Liver (tissue), 8 donors: ENCODE measurements at regions not wholly inside any gene's neighbourhood (a gene's known extent, or its start where the extent isn't known, plus 50 kb on each side); places are given as distances from the start of the nearest gene placed in this dataset.
A peak's percentile ranks its signal among the peaks of the same experiment; 100 is the strongest.

ENCODE experiments used
- DNase-seq: peaks from one replicate; pipeline ENCODE4 v3.0.0-alpha.2; 2017; ENCODE audit warnings: low spot score
- H3K27ac ChIP-seq, 2 donors: one replicate each; pipeline ENCODE4 v1.7.0; 2013; ENCODE audit warnings: inconsistent platforms in 2 of 2, low read length in 2 of 2, control low read depth in 1 of 2, low read depth in 1 of 2, mild to moderate bottlenecking in 1 of 2
- H3K27me3 ChIP-seq, 4 donors: one replicate each; pipeline versions ENCODE4 v1.6.1 to v1.7.0; 2013; ENCODE audit warnings: low read length in 3 of 4, inconsistent platforms in 1 of 4, mild to moderate bottlenecking in 1 of 4, moderate library complexity in 1 of 4; ENCODE audit not compliant: control insufficient read depth in 4 of 4, insufficient read depth in 4 of 4
- H3K36me3 ChIP-seq, 4 donors: one replicate each; pipeline versions ENCODE4 v1.6.1 to v1.7.0; 2013; ENCODE audit warnings: low read length in 3 of 4, mild to moderate bottlenecking in 3 of 4, low read depth in 1 of 4, moderate library complexity in 1 of 4; ENCODE audit not compliant: control insufficient read depth in 4 of 4, insufficient read depth in 3 of 4
- H3K4me1 ChIP-seq, 4 donors: one replicate each; pipeline versions ENCODE4 v1.6.1 to v1.7.0; 2013; ENCODE audit warnings: low read length in 3 of 4, mild to moderate bottlenecking in 3 of 4, moderate library complexity in 1 of 4; ENCODE audit not compliant: control insufficient read depth in 4 of 4, insufficient read depth in 4 of 4
- H3K4me3 ChIP-seq, 3 donors: one replicate each; pipeline versions ENCODE4 v1.6.1 to v1.7.0; 2013; ENCODE audit warnings: low read length in 3 of 3, control low read depth in 1 of 3, low read depth in 1 of 3, mild to moderate bottlenecking in 1 of 3
- H3K9ac ChIP-seq, 2 donors: one replicate each; pipeline ENCODE4 v1.7.0; 2013; ENCODE audit warnings: low read length in 2 of 2, mild to moderate bottlenecking in 2 of 2, moderate library complexity in 2 of 2, control low read depth in 1 of 2, low read depth in 1 of 2
- H3K9me3 ChIP-seq, 4 donors: one replicate each; pipeline versions ENCODE4 v1.6.1 to v1.7.0; 2013; ENCODE audit warnings: low read length in 3 of 4; ENCODE audit not compliant: control insufficient read depth in 4 of 4
- EGR1 ChIP-seq, 2 donors: IDR thresholded peaks; 2 replicates each; pipeline ENCODE4 v1.6.1; 2016 to 2018; ENCODE audit warnings: antibody characterized with exemption in 2 of 2, low read depth in 2 of 2
- FOXA1 ChIP-seq: IDR thresholded peaks from 2 replicates; pipeline ENCODE4 v1.6.1; 2016; ENCODE audit warnings: antibody characterized with exemption
- FOXA2 ChIP-seq: IDR thresholded peaks from 2 replicates; pipeline ENCODE4 v1.6.1; 2016; ENCODE audit warnings: antibody characterized with exemption
- GABPA ChIP-seq, 2 donors: IDR thresholded peaks in 1 of 2; conservative IDR thresholded peaks in 1 of 2; 2 replicates each; pipeline ENCODE4 v1.6.1; 2016; ENCODE audit warnings: antibody characterized with exemption in 2 of 2, mild to moderate bottlenecking in 1 of 2, moderate library complexity in 1 of 2
- HNF4A ChIP-seq, 2 donors: conservative IDR thresholded peaks; 2 replicates each; pipeline ENCODE4 v1.6.1; 2016; ENCODE audit warnings: antibody characterized with exemption in 2 of 2, mild to moderate bottlenecking in 2 of 2
- HNF4G ChIP-seq: IDR thresholded peaks from 2 replicates; pipeline ENCODE4 v1.6.1; 2016; ENCODE audit warnings: antibody characterized with exemption
- NR2F2 ChIP-seq: IDR thresholded peaks from 2 replicates; pipeline ENCODE4 v1.6.1; 2016; ENCODE audit warnings: antibody characterized with exemption
- RAD21 ChIP-seq, 2 donors: IDR thresholded peaks; 2 replicates each; pipeline ENCODE4 v1.6.1; 2016; ENCODE audit warnings: antibody characterized with exemption in 2 of 2, mild to moderate bottlenecking in 2 of 2
- RXRA ChIP-seq, 2 donors: IDR thresholded peaks; 2 replicates each; pipeline ENCODE4 v1.6.1; 2017 to 2018; ENCODE audit warnings: antibody characterized with exemption in 2 of 2, mild to moderate bottlenecking in 1 of 2
- SP1 ChIP-seq: IDR thresholded peaks from 2 replicates; pipeline ENCODE4 v1.6.1; 2018; ENCODE audit warnings: antibody characterized with exemption, mild to moderate bottlenecking
- TAF1 ChIP-seq: conservative IDR thresholded peaks from 2 replicates; pipeline ENCODE4 v1.6.1; 2016; ENCODE audit warnings: antibody characterized with exemption, mild to moderate bottlenecking
- YY1 ChIP-seq: IDR thresholded peaks from 2 replicates; pipeline ENCODE4 v1.6.1; 2016; ENCODE audit warnings: antibody characterized with exemption, mild to moderate bottlenecking
- WGBS: extraction: QIAGEN DNeasy Blood & Tissue Kit; methylation state at CpG from one replicate; pipeline ENCODE4 v1.1.7; 2013; 5-methylcytosine and 5-hydroxymethylcytosine counted together
- TF ChIP-seq, protein P1 (sequence below): IDR thresholded peaks from 2 replicates; pipeline ENCODE4 v1.6.1; 2016; ENCODE audit warnings: antibody characterized with exemption
- TF ChIP-seq, protein P2 (sequence below): fragments of 150-350 bp; IDR thresholded peaks from 2 replicates; pipeline ENCODE4 v1.5.1; 2017; ENCODE audit warnings: improper control_type of control experiment, low read depth, low read length; ENCODE audit not compliant: missing input control
- TF ChIP-seq, protein P3 (sequence below): IDR thresholded peaks from 2 replicates; pipeline ENCODE4 v1.6.1; 2016; ENCODE audit warnings: antibody characterized with exemption, mild to moderate bottlenecking
- TF ChIP-seq, protein P4 (sequence below): IDR thresholded peaks from 2 replicates; pipeline ENCODE4 v1.6.1; 2016; ENCODE audit warnings: antibody characterized with exemption
- TF ChIP-seq, protein P5 (sequence below): IDR thresholded peaks from 2 replicates; pipeline ENCODE4 v1.6.1; 2016; ENCODE audit warnings: antibody characterized with exemption
- donor health status: healthy.
- donor health status: healthy.
- donor health status: healthy.
- donor health status: healthy.
- donor health status: healthy.

DNA sequence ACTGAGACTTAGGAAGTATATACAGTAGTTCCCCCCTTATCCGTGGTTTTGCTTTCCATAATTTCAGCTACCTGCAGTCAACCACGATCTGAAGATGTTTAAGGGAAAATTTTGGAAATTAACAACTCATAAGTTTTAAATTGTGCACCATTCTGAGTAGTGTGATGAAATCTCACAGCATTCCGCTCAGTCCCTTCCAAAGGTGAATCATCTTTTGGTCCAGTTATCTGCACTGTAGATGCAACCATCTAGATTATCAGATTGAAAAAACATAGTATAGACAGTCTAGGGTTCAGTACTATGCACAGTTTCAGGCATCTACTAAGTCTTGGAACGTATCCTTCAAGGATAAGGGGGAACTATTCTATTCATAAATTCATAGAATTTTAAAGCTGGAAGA is 109.0 kb downstream of the ANXA3 start:
- H3K9ac ChIP-seq: no peak overlapping the region
- peaks cover 0 to 3% (median 1%) of the 10 kb centered on the region in 4 donors for H3K4me1 ChIP-seq
- no peaks in the 10 kb centered on the region for H3K9me3 ChIP-seq
- H3K27me3 ChIP-seq: no peaks in the 10 kb centered on the region
- no peak for DNase-seq
- H3K27ac ChIP-seq: no peak overlapping the region
- no peak overlapping the region for H3K4me3 ChIP-seq
- 89% methylated on average over 4 of the region's 4 CpGs for WGBS
- no peaks in the 10 kb centered on the region for H3K36me3 ChIP-seq
- TF ChIP-seq SP1: no peak

DNA sequence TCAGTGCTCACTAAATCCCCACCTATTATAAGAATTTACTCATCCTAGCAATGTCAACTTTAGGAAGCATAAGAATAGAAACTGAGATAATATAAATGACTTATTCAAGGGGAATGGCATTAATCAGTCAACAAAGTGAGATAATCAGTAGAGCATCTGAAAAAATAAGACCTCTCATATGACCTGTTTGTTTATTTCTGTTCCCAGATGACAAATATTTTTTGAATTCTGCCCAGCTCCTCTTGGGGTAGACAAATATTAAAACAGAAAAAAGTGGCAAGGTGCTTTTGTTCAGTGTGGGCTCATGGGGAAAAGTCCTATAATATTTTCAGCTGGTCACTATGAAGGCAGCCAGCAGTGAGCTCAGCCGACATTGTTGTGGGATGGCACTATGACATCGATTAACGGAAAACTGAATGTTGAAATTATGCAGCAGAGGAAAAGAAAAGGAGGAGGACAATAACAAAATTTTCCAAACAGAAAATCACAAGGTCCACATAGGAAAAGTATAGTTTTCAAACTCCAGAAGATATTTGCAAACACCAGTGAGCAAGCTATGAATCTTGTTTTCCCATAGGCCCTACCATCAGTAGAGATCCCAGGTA is 109.6 kb downstream of the ANXA3 start:
- WGBS: 87% methylated on average over 3 of the region's 3 CpGs
- TF ChIP-seq NR2F2 (no peak), TAF1 (no peak), SP1 (no peak), FOXA2 (no peak), YY1 (no peak), GABPA (IDR thresholded peaks at IDR 0.05 in 1 of 2, conservative IDR thresholded peaks at IDR 0.05 in 1 of 2) (no peak)
- TF ChIP-seq, protein P1, sequence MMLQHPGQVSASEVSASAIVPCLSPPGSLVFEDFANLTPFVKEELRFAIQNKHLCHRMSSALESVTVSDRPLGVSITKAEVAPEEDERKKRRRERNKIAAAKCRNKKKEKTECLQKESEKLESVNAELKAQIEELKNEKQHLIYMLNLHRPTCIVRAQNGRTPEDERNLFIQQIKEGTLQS: no peak
- TF ChIP-seq, protein P2, sequence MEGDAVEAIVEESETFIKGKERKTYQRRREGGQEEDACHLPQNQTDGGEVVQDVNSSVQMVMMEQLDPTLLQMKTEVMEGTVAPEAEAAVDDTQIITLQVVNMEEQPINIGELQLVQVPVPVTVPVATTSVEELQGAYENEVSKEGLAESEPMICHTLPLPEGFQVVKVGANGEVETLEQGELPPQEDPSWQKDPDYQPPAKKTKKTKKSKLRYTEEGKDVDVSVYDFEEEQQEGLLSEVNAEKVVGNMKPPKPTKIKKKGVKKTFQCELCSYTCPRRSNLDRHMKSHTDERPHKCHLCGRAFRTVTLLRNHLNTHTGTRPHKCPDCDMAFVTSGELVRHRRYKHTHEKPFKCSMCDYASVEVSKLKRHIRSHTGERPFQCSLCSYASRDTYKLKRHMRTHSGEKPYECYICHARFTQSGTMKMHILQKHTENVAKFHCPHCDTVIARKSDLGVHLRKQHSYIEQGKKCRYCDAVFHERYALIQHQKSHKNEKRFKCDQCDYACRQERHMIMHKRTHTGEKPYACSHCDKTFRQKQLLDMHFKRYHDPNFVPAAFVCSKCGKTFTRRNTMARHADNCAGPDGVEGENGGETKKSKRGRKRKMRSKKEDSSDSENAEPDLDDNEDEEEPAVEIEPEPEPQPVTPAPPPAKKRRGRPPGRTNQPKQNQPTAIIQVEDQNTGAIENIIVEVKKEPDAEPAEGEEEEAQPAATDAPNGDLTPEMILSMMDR: no peak
- TF ChIP-seq, protein P3, sequence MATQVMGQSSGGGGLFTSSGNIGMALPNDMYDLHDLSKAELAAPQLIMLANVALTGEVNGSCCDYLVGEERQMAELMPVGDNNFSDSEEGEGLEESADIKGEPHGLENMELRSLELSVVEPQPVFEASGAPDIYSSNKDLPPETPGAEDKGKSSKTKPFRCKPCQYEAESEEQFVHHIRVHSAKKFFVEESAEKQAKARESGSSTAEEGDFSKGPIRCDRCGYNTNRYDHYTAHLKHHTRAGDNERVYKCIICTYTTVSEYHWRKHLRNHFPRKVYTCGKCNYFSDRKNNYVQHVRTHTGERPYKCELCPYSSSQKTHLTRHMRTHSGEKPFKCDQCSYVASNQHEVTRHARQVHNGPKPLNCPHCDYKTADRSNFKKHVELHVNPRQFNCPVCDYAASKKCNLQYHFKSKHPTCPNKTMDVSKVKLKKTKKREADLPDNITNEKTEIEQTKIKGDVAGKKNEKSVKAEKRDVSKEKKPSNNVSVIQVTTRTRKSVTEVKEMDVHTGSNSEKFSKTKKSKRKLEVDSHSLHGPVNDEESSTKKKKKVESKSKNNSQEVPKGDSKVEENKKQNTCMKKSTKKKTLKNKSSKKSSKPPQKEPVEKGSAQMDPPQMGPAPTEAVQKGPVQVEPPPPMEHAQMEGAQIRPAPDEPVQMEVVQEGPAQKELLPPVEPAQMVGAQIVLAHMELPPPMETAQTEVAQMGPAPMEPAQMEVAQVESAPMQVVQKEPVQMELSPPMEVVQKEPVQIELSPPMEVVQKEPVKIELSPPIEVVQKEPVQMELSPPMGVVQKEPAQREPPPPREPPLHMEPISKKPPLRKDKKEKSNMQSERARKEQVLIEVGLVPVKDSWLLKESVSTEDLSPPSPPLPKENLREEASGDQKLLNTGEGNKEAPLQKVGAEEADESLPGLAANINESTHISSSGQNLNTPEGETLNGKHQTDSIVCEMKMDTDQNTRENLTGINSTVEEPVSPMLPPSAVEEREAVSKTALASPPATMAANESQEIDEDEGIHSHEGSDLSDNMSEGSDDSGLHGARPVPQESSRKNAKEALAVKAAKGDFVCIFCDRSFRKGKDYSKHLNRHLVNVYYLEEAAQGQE: no peak
- H3K27me3 ChIP-seq: no peaks in the 10 kb centered on the region
- no peaks in the 10 kb centered on the region for H3K36me3 ChIP-seq
- no peak overlapping the region for H3K4me3 ChIP-seq
- H3K4me1 ChIP-seq: peaks cover 0 to 3% (median 1%) of the 10 kb centered on the region in 4 donors
- no peaks in the 10 kb centered on the region for H3K9me3 ChIP-seq
- no peak overlapping the region for H3K9ac ChIP-seq
- peak overlapping the region in 1 of 2 donors; percentile 14 for H3K27ac ChIP-seq
- no peak for DNase-seq

DNA sequence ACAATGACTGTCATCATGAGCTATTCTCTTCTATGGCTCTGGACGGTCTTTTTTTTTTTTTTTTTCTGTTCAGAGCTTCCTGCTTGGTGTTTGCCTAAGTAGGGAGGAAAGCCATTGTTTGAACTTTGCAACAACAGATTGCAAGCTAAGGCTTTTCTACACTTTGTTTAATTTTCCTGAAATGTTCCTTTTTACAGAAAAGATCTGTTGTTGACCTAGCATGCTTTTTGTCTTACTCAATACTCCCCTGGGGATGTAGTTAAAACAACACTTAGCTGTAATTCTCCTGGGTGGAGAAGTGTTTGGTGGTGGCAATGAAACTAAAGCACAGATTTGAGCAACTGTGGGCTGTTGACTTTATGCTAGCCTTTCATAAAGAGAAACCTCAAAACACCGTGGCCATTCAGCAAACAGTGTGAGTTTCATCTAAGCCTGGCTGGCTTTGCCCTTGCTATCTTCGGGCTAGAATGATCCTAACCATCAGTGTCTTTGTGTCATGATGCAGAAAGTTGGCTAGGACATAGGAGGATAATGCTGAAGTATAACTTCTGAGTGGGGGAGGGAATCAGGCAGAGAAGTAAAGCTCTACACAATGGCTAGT is 110.5 kb downstream of the ANXA3 start:
- Histone ChIP-seq H3K27ac (peak overlapping the region in 1 of 2 donors; percentile 11), H3K9ac (no peak overlapping the region), H3K36me3 (no peaks in the 10 kb centered on the region), H3K4me1 (peaks cover 0 to 3% (median 1%) of the 10 kb centered on the region in 4 donors), H3K4me3 (no peak overlapping the region), H3K9me3 (no peaks in the 10 kb centered on the region), H3K27me3 (no peaks in the 10 kb centered on the region)
- WGBS: 16% methylated on average over 3 of the region's 3 CpGs
- DNase-seq: no peak
- no peak for TF ChIP-seq EGR1 (IDR thresholded peaks at IDR 0.05; ENCODE audit: low read depth in 2 of 2)
- TF ChIP-seq, protein P2: no peak
- no peak for TF ChIP-seq NR2F2
- no peak for TF ChIP-seq GABPA (IDR thresholded peaks at IDR 0.05 in 1 of 2, conservative IDR thresholded peaks at IDR 0.05 in 1 of 2)
- peak in 1 of 2 donors; percentile 13 for TF ChIP-seq RXRA (IDR thresholded peaks at IDR 0.05)
- TF ChIP-seq, protein P4, sequence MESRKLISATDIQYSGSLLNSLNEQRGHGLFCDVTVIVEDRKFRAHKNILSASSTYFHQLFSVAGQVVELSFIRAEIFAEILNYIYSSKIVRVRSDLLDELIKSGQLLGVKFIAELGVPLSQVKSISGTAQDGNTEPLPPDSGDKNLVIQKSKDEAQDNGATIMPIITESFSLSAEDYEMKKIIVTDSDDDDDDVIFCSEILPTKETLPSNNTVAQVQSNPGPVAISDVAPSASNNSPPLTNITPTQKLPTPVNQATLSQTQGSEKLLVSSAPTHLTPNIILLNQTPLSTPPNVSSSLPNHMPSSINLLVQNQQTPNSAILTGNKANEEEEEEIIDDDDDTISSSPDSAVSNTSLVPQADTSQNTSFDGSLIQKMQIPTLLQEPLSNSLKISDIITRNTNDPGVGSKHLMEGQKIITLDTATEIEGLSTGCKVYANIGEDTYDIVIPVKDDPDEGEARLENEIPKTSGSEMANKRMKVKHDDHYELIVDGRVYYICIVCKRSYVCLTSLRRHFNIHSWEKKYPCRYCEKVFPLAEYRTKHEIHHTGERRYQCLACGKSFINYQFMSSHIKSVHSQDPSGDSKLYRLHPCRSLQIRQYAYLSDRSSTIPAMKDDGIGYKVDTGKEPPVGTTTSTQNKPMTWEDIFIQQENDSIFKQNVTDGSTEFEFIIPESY: no peak
- no peak for TF ChIP-seq FOXA1
- no peak for TF ChIP-seq TAF1
- peak; percentile 69 for TF ChIP-seq YY1
- TF ChIP-seq RAD21 (IDR thresholded peaks at IDR 0.05): peak in 1 of 2 donors; percentile 24
- TF ChIP-seq FOXA2: no peak
- TF ChIP-seq HNF4A (conservative IDR thresholded peaks at IDR 0.05): peak; percentile 16 to 50
- TF ChIP-seq, protein P5, sequence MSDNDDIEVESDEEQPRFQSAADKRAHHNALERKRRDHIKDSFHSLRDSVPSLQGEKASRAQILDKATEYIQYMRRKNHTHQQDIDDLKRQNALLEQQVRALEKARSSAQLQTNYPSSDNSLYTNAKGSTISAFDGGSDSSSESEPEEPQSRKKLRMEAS: no peak
- TF ChIP-seq HNF4G: no peak
